NCI-H524 treated with DMSO at 0.1 percent for 48 hours (cell line): ENCODE measurements at regions not wholly inside any gene's neighbourhood (a gene's known extent, or its start where the extent isn't known, plus 50 kb on each side); places are given as distances from the start of the nearest gene placed in this dataset.

Source experiments
- DNase-seq: peaks from one replicate; lab custom pipeline; 2025; lab: John Stamatoyannopoulos, UW

- DNase-seq: no peak
These were observed 257.7 kb downstream of the TXNL1 start for GRCh38 chr18:56380685-56381084.

DNA sequence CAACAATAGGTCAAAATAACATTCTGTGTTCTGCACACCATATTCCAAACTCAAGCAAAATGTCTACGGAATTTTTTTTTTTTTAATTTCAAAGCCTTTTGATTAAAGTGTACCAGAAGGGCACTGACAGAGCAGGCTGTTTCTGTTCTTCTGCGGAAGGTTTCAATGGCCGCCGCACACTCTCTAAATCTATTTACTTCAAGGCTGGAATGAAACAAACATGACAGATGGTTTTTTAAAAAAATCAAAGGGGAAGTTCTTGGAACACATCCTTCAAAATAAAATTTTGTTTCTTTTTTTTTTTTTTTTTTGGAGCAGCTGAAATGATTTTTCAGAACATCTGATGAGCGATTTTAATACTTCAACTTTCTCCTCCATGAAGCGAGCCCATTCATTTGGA lies 259.1 kb downstream of the TXNL1 start:
- no peak for DNase-seq

- no peak for DNase-seq
These were observed 261.2 kb downstream of the TXNL1 start for GRCh38 chr18:56377231-56377630.

- no peak for DNase-seq
These were observed 264.3 kb downstream of the TXNL1 start for GRCh38 chr18:56374007-56374655.

GRCh38 chr18:56373601-56374000 lies 264.8 kb downstream of the TXNL1 start:
- no peak for DNase-seq

- no peak for DNase-seq
These were observed 270.3 kb downstream of the TXNL1 start for GRCh38 chr18:56368066-56368465.

DNA sequence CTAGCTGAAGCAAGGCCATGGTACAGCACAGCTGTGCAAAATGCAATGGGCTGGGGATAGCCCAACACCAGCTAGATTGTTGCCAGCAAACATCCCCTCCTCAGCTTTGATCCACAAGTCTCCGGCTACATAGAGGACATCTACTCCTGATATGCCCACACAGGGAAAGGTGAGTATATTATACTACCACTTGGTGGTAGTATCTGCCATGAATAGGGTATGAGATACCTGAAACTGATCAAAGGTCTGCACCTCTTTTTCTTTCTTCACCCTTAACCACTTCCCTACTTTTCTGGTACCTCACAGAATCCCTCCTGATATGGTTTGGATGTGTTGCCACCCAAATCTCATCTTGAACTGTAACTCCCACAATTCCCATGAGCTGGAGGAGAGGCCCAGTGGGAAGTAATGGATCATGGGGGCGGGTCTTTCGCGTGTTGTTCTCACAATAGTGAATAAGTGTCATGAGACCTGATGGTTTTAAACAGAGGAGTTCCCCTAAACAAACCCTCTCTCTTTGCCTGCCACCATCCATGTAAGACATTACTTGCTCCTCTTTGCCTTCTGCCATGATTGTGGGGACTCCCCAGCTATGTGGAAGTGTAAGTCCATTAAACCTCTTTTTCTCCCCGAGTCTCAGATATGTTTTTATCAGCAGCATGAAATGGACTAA lies 279.6 kb downstream of the TXNL1 start:
- DNase-seq: no peak

GRCh38 chr18:56353663-56354260 lies 284.6 kb downstream of the TXNL1 start:
- DNase-seq: no peak

- DNase-seq: no peak
These were observed 286.4 kb downstream of the TXNL1 start for GRCh38 chr18:56351911-56352500.

DNA sequence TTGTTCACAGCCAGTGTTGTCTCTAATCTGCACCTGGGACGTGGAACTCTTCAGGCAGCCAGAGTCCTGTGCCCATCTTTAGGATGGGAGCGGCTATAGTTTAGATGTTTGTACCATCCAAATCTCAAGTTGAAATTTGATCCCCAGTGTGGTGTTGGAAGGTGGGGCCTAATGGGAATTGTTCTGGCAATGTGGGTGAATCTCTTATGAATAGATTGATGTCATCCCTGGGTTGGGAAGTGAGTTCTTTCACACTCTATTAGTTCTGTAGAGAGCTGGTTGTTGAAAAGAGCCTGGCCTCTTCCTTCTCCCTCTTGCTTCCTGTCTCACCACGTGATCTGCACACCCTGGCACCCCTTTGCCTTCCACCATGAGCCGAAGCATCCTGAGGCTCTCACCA lies 300.9 kb downstream of the TXNL1 start:
- no peak for DNase-seq

GRCh38 chr18:56333839-56334238 lies 304.6 kb downstream of the TXNL1 start:
- DNase-seq: no peak

DNA sequence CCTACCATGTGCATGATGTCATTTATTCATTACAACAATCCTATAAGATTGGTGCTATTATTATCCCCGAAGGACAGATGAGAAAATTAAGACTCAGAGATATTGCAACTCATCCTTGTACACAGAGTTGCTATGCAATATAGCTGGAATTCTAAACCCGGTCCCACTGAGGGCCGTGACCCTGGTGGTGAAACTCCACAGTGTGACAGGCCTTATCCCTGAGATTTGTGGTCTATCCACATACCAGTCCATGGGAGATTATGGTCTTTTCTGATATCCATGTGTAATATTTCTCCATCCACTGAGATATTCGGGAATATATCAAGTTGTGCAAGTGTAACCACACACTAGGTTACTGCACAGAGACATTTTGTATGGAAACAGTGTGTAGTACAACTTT lies 305.2 kb downstream of the TXNL1 start:
- no peak for DNase-seq

DNA sequence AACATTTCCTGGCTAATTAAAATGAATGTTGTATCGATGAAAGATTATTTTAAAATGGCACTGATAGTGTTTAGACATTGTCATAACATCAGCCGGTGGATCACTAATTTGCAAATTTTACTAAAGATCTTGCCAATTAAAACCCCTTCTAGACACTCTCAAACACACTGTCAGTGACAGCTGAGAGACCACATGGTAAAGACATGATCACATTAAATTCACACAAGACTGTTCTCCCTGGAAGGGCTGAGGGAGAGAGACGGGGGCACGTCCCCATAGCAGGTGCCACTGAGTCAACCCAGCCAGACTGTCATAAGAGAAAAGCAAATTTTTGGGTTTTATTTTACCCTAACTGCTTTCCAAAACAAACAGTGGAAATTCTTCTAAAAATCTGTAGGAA lies 306.0 kb downstream of the TXNL1 start:
- no peak for DNase-seq

DNA sequence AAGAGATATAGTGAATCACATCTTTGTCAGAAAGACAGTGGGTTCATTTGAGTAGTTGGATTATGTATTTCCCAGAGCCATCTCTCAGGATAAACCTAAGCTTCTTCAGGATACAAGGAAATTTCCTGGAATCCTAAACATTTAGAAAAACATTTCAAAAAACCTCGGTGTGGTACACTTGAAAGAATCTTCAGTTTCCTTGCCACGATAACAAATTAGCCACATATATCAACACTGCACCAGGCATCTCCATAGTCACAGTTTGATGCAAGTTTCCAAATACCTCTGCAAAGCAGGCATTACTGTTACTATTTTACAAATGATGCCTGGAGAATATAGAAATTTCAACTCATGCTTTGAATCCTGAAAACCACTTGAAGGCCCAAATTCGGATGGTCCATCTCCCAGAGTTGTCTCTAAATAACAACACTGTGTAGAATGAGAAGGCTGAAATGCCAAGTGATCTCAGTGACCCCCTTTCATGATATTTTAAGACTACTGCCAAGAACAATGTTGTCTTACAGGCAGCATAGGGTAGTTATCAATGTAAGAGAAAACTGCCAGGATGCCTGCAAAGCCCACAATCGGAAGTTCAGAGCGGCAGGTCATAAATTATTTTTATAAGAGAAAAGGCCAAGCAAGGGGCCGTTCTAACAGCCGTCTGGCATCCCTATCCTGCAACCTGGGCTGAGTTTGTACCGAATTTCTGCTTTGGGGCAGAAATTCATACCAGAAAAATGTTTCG lies 307.9 kb downstream of the TXNL1 start:
- DNase-seq: no peak

DNA sequence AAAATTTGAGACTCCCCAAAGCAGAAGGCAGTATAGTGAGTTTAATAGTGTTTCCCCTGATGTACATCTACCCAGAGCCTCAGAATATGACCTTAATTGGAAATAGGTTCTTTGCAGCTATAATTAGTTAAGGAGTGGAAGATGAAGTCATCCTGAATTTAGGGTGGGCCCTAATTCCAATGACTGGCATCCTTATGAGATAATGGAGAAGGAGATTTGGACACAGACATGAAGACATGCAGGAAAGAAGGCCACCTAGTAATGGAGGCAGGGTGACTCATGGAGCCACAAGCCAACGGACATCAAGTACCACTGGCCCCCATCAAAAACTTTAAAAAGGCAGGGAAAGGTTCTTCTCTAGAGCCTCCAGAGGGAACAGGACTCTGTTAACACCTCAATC lies 308.9 kb downstream of the TXNL1 start:
- DNase-seq: no peak

DNA sequence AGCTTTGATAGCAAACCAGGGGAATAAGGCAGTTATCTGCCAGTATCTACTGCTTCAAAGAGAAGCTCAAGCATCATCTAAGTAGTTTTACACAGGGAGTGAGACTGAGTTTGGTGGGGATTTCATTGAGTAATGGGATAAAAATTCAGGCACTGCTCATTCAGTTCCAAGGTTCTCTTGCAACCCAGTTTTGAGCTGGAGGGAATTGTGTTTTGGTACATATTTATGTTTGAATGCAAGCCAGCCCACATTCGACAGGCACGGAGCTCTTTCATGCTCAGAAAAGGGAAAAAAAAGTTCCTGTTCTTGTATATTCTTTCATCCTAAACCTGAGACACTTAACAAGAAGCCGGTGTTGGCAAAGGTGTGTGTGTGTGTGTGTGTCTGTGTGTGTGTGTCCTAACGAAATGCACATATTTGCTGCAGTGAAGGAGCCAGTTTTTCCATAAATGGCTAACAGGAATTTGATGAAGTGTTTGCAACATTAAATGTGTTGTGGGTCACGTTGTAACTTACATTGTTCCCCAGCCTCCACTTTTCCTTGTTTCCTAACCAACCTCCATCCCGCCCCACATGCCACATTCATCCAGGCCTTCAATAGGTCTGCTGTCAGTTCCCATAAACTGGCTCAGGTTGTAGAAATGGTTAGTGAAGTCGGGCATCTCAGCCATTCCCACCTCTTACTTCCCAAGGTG lies 311.1 kb downstream of the TXNL1 start:
- DNase-seq: no peak

GRCh38 chr18:56326336-56327072 lies 311.9 kb downstream of the TXNL1 start:
- no peak for DNase-seq

DNA sequence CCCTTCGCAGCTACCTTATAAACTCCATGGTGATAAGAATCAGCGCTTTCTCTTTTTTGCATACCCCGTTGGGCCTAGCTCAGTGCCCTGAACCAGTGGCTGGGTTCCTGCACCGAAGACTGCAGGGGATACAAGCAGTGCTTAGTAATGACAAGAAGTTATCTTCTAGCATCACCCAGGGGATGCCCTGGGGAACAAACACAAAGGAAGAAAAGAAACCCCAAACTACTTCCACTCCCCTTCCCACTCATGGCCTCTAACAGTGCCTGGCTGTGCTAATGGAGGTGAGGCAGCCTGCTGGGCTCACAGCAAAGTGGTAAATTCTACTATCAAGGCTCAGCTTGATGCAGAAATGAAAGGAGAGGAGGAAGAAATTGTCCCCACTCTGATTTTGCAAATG lies 314.7 kb downstream of the TXNL1 start:
- DNase-seq: no peak

DNA sequence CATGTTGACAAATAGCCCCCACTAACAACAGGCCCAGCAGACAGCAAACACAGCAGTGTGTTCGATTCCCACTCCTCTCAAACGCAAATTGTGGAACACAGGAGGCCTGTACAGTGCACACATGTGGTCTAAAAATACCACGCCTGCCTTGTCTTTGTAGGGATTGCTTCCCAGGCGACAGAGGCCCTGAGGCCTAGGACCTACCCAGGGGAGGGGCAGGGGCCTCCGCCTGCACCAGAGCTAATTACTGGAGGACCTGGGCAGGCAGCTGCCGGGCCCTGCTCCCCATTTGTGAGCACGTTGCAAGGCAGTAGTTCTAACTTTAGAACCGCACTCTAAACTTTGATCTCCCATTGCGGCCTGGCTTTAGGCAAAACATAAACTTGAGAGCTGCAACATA lies 316.0 kb downstream of the TXNL1 start:
- no peak for DNase-seq

- DNase-seq: no peak
These were observed 316.9 kb downstream of the TXNL1 start for GRCh38 chr18:56321470-56321869.

GRCh38 chr18:56319953-56320352 lies 318.4 kb downstream of the TXNL1 start:
- no peak for DNase-seq
